ENCODE measurements at regions not wholly inside any gene's neighbourhood (a gene's known extent, or its start where the extent isn't known, plus 50 kb on each side); places are given as distances from the start of the nearest gene placed in this dataset.
"Not testable (repeated sequence)": the region's sequence is repeated elsewhere in the genome, so short reads cannot be mapped to it uniquely, and the experiment has no call there.

- DNase-seq (ENCODE audit: extremely low read depth, low read depth) = no peak
Observed at GRCh38 chr7:125299003-125299765, 369.6 kb upstream of the POT1 start.

DNA sequence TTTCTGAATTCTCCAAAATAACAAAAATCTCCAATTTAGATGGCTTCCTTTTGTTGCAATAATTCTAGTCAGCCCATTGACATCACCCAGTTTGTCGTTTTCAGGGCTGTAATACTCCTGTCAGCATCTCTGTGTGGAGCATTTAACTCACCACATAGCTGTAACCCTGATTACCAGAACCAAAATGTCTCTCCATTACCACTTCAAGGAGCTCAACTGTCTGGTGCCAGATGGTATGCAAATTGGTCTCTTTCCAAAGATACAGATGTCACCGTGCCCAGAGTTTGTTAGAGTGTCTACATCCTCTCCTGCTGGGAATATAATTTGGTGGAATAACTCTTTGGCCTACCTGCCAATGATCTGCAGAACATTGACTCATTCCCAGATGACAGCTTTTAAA lies 350.3 kb upstream of the POT1 start:
- DNase-seq (ENCODE audit: extremely low read depth, low read depth) = no peak

DNA sequence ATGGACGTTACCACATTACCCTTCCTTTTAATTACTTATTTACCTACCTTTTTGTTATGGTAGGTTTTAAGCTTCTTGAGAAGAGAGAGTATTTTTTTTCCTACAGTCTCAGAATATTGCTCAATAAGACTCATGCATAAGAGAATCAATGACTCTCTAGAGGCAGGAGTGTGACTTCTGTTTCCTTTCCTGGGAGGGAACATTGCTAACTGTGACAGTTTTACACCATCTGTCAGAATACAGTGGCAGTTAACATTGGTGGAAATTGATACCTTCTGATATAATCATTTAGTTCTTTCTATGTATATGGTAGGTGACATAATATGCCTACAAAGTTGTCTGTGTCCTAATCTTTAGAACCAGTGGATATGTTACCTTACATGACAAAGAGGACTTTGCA lies 348.7 kb upstream of the POT1 start:
- DNase-seq (ENCODE audit: extremely low read depth, low read depth) = no peak

GRCh38 chr7:125274742-125275141 lies 345.1 kb upstream of the POT1 start:
- not testable (repeated sequence) for DNase-seq (ENCODE audit: extremely low read depth, low read depth)

GRCh38 chr7:125264174-125264856 lies 334.7 kb upstream of the POT1 start:
- not testable (repeated sequence) for DNase-seq (ENCODE audit: extremely low read depth, low read depth)

DNA sequence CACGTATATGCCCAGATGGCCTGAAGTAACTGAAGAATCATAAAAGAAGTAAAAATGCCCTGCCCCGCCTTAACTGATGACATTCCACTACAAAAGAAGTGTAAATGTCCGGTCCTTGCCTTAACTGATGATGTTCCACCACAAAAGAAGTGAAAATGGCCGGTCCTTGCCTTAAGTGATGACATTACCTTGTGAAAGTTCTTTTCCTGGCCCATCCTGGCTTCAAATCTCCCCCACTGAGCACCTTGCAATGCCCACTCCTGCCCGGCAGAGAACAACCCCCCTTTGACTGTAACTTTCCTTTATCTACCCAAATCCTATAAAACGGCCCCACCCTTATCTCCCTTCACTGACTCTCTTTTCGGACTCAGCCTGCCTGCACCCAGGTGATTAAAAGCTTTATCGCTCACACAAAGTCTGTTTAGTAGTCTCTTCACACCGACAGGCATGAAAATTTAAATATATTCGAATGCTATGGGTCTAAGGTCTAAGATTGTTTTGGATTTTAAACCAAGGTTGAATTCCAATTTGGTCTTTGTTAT lies 329.3 kb upstream of the POT1 start:
- DNase-seq (ENCODE audit: extremely low read depth, low read depth) = not testable (repeated sequence)

DNA sequence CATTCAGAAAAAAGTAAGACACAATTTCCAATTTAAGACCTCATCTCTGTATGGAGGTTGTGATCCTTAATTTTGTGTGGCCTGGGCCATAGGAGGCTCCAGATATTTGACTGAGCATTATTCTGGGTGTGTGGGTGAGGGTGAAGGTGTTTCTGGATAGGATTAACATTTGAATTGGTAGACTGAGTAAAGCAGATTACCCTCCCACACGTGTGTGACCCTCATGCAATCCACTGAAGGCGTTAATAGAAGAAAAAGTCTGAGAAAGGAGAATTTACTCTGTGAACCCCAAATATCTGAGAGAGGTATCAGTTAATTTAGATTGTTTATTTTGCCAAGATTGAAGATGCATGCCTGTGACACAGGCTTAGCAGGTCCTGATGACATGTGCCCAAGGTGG lies 328.0 kb upstream of the POT1 start:
- DNase-seq (ENCODE audit: extremely low read depth, low read depth) = no peak

GRCh38 chr7:125256446-125256845 lies 326.8 kb upstream of the POT1 start:
- no peak for DNase-seq (ENCODE audit: extremely low read depth, low read depth)

DNA sequence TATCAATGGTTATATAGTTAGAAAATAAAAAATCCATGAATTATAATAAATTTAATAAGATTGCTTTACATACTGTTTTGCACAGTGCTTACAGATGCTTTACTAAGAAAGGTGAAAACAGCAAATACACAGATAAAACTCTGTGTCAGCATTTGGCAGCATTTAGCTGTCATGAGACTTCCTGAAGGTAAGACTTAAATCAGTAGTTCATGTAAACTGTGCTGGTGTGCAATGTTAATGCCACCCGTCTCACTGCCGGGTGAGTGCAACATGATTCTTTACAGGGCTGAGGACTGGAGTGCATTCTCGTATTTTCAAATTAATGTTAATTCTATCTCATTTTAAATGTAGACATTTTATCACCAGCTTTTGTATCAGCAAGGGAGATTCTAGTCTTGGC lies 326.2 kb upstream of the POT1 start:
- no peak for DNase-seq (ENCODE audit: extremely low read depth, low read depth)

- no peak for DNase-seq (ENCODE audit: extremely low read depth, low read depth)
Observed at GRCh38 chr7:125254566-125254965, 324.9 kb upstream of the POT1 start.

- DNase-seq (ENCODE audit: extremely low read depth, low read depth) = no peak
Observed at GRCh38 chr7:125253452-125254190, 324.0 kb upstream of the POT1 start.

DNA sequence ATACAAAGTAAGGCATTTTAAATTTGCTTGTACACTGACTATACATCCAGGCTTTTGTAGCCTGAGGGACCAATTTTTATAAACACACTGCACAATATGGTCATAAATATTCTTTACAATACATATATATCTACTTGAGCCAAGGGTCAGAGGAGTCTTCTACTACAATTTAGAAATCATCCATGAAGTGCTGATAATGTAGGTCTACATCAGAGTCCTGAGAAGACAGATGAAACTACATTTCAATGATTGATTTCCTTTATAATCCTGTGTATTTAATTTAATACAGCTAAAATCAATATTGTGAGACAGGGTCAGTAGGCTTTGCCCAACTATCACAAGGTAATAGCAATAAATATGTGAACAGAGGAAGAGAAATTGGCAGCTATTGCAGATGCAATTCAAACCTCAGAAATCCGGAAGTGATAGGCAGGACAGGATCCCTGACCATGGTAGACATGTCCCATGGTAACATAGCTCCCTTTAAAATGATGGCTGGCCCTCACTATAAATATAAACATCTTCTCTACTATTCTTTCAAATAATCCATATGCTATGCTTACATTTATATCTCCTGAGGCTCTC lies 318.0 kb upstream of the POT1 start:
- DNase-seq (ENCODE audit: extremely low read depth, low read depth) = no peak

DNA sequence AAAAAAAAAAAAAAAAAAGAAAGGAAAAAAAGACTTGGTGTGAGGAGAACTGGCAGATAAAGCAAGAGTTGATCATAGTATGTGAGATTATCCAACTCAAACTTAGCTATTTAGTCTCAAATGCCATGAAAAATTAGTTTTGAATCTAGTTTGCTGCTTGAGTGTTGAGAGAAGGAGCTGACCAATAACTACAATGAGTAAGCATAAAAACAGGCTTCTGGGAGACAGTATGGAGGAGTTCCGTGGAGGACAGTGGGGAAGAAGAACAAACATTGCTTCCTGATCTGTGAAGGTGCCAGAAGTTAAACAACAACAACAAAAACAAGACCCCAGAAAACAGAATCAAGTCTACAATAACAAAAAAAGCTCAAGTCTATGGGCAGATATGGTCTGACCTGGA lies 317.1 kb upstream of the POT1 start:
- no peak for DNase-seq (ENCODE audit: extremely low read depth, low read depth)

- DNase-seq (ENCODE audit: extremely low read depth, low read depth) = no peak
Observed at GRCh38 chr7:125241548-125241947, 311.9 kb upstream of the POT1 start.

GRCh38 chr7:125222596-125222995 lies 293.0 kb upstream of the POT1 start:
- no peak for DNase-seq (ENCODE audit: extremely low read depth, low read depth)

GRCh38 chr7:125218076-125218475 lies 288.5 kb upstream of the POT1 start:
- no peak for DNase-seq (ENCODE audit: extremely low read depth, low read depth)

- no peak for DNase-seq (ENCODE audit: extremely low read depth, low read depth)
Observed at GRCh38 chr7:125201002-125201401, 271.4 kb upstream of the POT1 start.

- DNase-seq (ENCODE audit: extremely low read depth, low read depth) = no peak
Observed at GRCh38 chr7:125197731-125198393, 268.2 kb upstream of the POT1 start.

- DNase-seq (ENCODE audit: extremely low read depth, low read depth) = no peak
Observed at GRCh38 chr7:125195156-125195555, 265.5 kb upstream of the POT1 start.

GRCh38 chr7:125193263-125193662 lies 263.6 kb upstream of the POT1 start:
- no peak for DNase-seq (ENCODE audit: extremely low read depth, low read depth)

DNA sequence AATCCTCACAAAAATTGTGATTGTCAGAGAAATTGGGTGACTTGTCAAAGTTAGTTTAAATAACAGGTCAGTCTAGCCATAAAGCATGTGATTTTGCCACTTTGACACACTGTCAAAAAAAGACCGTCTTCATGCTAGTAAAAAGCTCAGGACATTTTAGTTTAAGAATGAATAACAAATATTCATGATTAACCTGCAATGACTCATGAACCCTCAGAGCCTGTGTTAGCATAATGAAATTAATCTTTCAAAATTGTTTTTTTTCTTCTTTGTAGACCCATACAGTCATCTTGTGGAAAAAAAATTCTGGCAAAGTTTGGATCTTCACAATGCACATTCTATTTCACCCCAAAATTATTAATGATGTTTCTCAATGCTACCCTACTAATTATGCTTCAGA lies 255.2 kb upstream of the POT1 start:
- no peak for DNase-seq (ENCODE audit: extremely low read depth, low read depth)
